SJCRH30 (cell line): ENCODE measurements at regions not wholly inside any gene's neighbourhood (a gene's known extent, or its start where the extent isn't known, plus 50 kb on each side); places are given as distances from the start of the nearest gene placed in this dataset.

Experiments used
- DNase-seq, 2 experiments: peaks; one replicate each; pipeline ENCODE4 v3.0.0-alpha.2; 2015 to 2020
- H3K27ac ChIP-seq: fragments of 250-450 bp; sonication (Bioruptor Pico); 2 replicates; pipeline ENCODE4 v1.5.1; 2020; ENCODE audit warnings: mild to moderate bottlenecking, moderate library complexity
- H3K27me3 ChIP-seq: fragments of 250-450 bp; sonication (Bioruptor Pico); 2 replicates; pipeline ENCODE4 v1.5.1; 2020; ENCODE audit warnings: mild to moderate bottlenecking, moderate library complexity
- H3K36me3 ChIP-seq: fragments of 250-450 bp; sonication (Bioruptor Pico); 2 replicates; pipeline ENCODE4 v1.5.1; 2020; ENCODE audit warnings: mild to moderate bottlenecking, moderate library complexity
- H3K4me1 ChIP-seq: fragments of 250-450 bp; sonication (Bioruptor Pico); 2 replicates; pipeline ENCODE4 v1.5.1; 2020; ENCODE audit warnings: mild to moderate bottlenecking, moderate library complexity
- H3K4me3 ChIP-seq: fragments of 250-450 bp; sonication (Bioruptor Pico); 2 replicates; pipeline ENCODE4 v1.5.1; 2020; ENCODE audit warnings: mild to moderate bottlenecking, moderate library complexity
- H3K9me3 ChIP-seq: fragments of 250-450 bp; sonication (Bioruptor Pico); replicated peaks from 2 replicates; pipeline ENCODE4 v1.5.1; 2020; ENCODE audit warnings: mild to moderate bottlenecking, moderate library complexity

DNA sequence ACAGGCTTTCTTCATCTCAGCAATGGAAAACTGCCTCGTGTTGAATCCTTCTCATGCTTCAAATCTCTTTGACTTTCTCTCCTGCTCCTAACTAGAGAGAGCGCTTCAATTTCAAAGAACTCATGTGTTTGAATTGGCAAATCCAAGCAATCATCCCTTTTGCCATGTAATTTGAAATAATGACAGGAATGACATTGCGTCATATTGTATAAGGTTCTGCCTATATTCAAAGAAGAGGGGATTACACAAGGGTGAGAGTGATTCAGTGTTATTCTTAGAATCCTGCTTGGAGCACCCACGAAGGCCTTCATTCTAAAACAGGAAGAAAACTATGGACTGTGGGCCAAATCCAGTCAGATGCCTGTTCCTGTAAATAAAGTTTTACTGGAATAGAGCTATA is 720.6 kb downstream of the JRKL start:
- H3K36me3 ChIP-seq, result no peaks in the 10 kb centered on the region
- DNase-seq, result no peak
- H3K27ac ChIP-seq, result no peak overlapping the region
- no peak overlapping the region for H3K4me3 ChIP-seq
- no peaks in the 10 kb centered on the region for H3K27me3 ChIP-seq
- no peaks in the 10 kb centered on the region for H3K9me3 ChIP-seq
- H3K4me1 ChIP-seq, result no peaks in the 10 kb centered on the region

DNA sequence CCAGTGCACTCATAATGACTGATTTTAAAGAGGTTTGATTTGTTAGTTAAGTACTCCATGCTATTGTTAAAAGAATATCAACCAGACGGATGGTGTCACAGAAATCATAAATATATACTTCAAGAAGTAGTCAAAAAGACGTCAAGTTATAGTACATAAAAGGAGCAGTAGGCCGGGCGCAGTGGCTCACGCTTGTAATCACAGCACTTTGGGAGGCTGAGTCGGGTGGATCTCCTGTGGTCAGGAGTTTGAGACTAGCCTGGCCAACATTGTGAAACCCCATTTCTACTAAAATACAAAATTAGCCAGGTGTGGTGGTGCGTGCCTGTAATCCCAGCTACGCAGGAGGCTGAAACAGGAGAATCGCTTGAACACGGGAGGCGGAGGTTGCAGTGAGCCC is 721.7 kb downstream of the JRKL start:
- Histone ChIP-seq H3K4me1 (no peaks in the 10 kb centered on the region), H3K36me3 (no peaks in the 10 kb centered on the region), H3K4me3 (no peak overlapping the region), H3K27me3 (no peaks in the 10 kb centered on the region), H3K27ac (no peak overlapping the region), H3K9me3 (no peaks in the 10 kb centered on the region)
- DNase-seq, result no peak

GRCh38 chr11:97118614-97119200 is 728.9 kb downstream of the JRKL start:
- Histone ChIP-seq H3K9me3 (no peaks in the 10 kb centered on the region), H3K27me3 (no peaks in the 10 kb centered on the region), H3K4me1 (no peaks in the 10 kb centered on the region), H3K27ac (no peak overlapping the region), H3K4me3 (no peak overlapping the region), H3K36me3 (no peaks in the 10 kb centered on the region)
- no peak for DNase-seq

DNA sequence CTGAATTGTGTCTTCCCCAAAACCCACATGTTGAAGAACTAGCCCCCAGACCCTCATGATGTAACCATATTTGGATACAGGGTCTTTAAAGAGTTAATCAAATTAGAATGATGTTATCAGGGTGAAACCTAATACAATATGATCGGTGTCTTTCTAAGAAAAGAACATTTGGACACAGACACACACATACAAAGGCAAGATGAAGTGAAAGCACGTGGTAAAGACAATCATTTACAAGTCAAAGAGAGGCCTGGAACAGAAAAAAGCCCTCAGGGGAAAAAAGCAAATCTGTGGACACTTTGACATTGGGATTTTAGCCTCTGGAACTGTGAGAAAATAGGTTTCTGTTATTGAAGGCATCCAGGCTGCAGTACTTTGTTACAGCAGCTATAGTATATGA is 733.4 kb downstream of the JRKL start:
- no peaks in the 10 kb centered on the region for H3K4me1 ChIP-seq
- no peak for DNase-seq
- H3K9me3 ChIP-seq, result no peaks in the 10 kb centered on the region
- H3K27me3 ChIP-seq, result no peaks in the 10 kb centered on the region; the same call in 1 of the 2 replicates
- no peaks in the 10 kb centered on the region for H3K36me3 ChIP-seq
- no peak overlapping the region for H3K4me3 ChIP-seq
- H3K27ac ChIP-seq, result no peak overlapping the region

GRCh38 chr11:97136067-97136466 is 746.3 kb downstream of the JRKL start:
- Histone ChIP-seq H3K36me3 (no peaks in the 10 kb centered on the region), H3K4me3 (no peak overlapping the region), H3K9me3 (no peaks in the 10 kb centered on the region), H3K27me3 (no peaks in the 10 kb centered on the region), H3K4me1 (no peaks in the 10 kb centered on the region), H3K27ac (no peak overlapping the region)
- DNase-seq, result no peak

- H3K4me1 ChIP-seq, result no peaks in the 10 kb centered on the region
- H3K27me3 ChIP-seq, result no peaks in the 10 kb centered on the region
- no peaks in the 10 kb centered on the region for H3K36me3 ChIP-seq
- no peak overlapping the region for H3K27ac ChIP-seq
- DNase-seq, result peak in 1 of 2 experiments; percentile 16
- no peaks in the 10 kb centered on the region for H3K9me3 ChIP-seq
- no peak overlapping the region for H3K4me3 ChIP-seq
These were observed 751.2 kb downstream of the JRKL start for GRCh38 chr11:97140885-97141494.

GRCh38 chr11:97143463-97143862 is 753.6 kb downstream of the JRKL start:
- H3K27ac ChIP-seq, result no peak overlapping the region
- H3K4me1 ChIP-seq, result no peaks in the 10 kb centered on the region
- DNase-seq, result no peak
- no peaks in the 10 kb centered on the region for H3K9me3 ChIP-seq
- H3K36me3 ChIP-seq, result no peaks in the 10 kb centered on the region
- no peaks in the 10 kb centered on the region for H3K27me3 ChIP-seq
- no peak overlapping the region for H3K4me3 ChIP-seq

DNA sequence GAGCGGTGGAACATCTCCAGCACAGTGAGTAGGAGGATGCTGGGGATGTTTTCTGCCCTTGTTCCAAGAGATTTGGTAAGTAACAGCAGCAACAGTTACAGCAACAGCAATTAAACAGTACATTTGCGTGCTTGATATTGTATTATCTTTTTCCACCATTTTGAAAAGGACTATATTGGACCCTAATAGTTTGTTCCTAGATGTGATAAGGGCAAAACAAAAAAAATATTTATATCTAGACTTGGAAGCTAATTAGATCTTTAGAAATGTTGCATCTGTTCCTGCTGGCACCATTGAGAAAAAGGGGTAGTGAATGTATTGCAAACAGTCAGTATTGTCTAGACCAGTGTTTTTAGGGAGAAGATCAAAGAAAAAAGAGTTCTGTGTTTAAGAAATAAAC is 759.9 kb downstream of the JRKL start:
- H3K4me3 ChIP-seq, result no peak overlapping the region
- no peaks in the 10 kb centered on the region for H3K9me3 ChIP-seq
- DNase-seq, result no peak
- no peak overlapping the region for H3K27ac ChIP-seq
- no peaks in the 10 kb centered on the region for H3K36me3 ChIP-seq
- no peaks in the 10 kb centered on the region for H3K4me1 ChIP-seq
- no peaks in the 10 kb centered on the region for H3K27me3 ChIP-seq

- no peaks in the 10 kb centered on the region for H3K36me3 ChIP-seq
- no peaks in the 10 kb centered on the region for H3K27me3 ChIP-seq
- no peak overlapping the region for H3K27ac ChIP-seq
- DNase-seq, result no peak
- H3K4me3 ChIP-seq, result no peak overlapping the region
- H3K4me1 ChIP-seq, result no peaks in the 10 kb centered on the region
- H3K9me3 ChIP-seq, result no peaks in the 10 kb centered on the region
These were observed 767.5 kb downstream of the JRKL start for GRCh38 chr11:97157221-97157740.

GRCh38 chr11:97158243-97158642 is 768.4 kb downstream of the JRKL start:
- H3K27me3 ChIP-seq, result no peaks in the 10 kb centered on the region
- no peak for DNase-seq

GRCh38 chr11:97163631-97164191 is 773.9 kb downstream of the JRKL start:
- Histone ChIP-seq H3K27ac (no peak overlapping the region), H3K9me3 (no peaks in the 10 kb centered on the region), H3K4me1 (no peaks in the 10 kb centered on the region), H3K36me3 (no peaks in the 10 kb centered on the region), H3K27me3 (no peaks in the 10 kb centered on the region), H3K4me3 (no peak overlapping the region)
- no peak for DNase-seq

More at GRCh38 chr11:97158243-97158642, 768.4 kb downstream of the JRKL start:
- no peak overlapping the region for H3K27ac ChIP-seq
- H3K4me1 ChIP-seq, result no peaks in the 10 kb centered on the region
- H3K36me3 ChIP-seq, result no peaks in the 10 kb centered on the region
- no peaks in the 10 kb centered on the region for H3K9me3 ChIP-seq
- no peak overlapping the region for H3K4me3 ChIP-seq

GRCh38 chr11:97201743-97202612 is 812.2 kb downstream of the JRKL start:
- Histone ChIP-seq H3K4me3 (no peak overlapping the region), H3K36me3 (no peaks in the 10 kb centered on the region), H3K9me3 (no peaks in the 10 kb centered on the region), H3K27me3 (no peaks in the 10 kb centered on the region), H3K4me1 (no peaks in the 10 kb centered on the region), H3K27ac (no peak overlapping the region)
- DNase-seq, result peak in 1 of 2 experiments; percentile 38

- Histone ChIP-seq H3K36me3 (no peaks in the 10 kb centered on the region), H3K4me3 (no peak overlapping the region)
- DNase-seq, result no peak
These were observed 812.9 kb downstream of the JRKL start for GRCh38 chr11:97202613-97203292.

GRCh38 chr11:97218011-97218410 is 828.2 kb downstream of the JRKL start:
- no peak overlapping the region for H3K27ac ChIP-seq
- no peaks in the 10 kb centered on the region for H3K36me3 ChIP-seq
- no peaks in the 10 kb centered on the region for H3K4me1 ChIP-seq
- H3K9me3 ChIP-seq, result no peaks in the 10 kb centered on the region
- DNase-seq, result no peak
- no peak overlapping the region for H3K4me3 ChIP-seq
- H3K27me3 ChIP-seq, result no peaks in the 10 kb centered on the region

More at GRCh38 chr11:97202613-97203292, 812.9 kb downstream of the JRKL start:
- Histone ChIP-seq H3K27ac (no peak overlapping the region), H3K9me3 (no peaks in the 10 kb centered on the region), H3K27me3 (no peaks in the 10 kb centered on the region), H3K4me1 (no peaks in the 10 kb centered on the region)
